ENCODE measurements at regions not wholly inside any gene's neighbourhood (a gene's known extent, or its start where the extent isn't known, plus 50 kb on each side); places are given as distances from the start of the nearest gene placed in this dataset.

DNA sequence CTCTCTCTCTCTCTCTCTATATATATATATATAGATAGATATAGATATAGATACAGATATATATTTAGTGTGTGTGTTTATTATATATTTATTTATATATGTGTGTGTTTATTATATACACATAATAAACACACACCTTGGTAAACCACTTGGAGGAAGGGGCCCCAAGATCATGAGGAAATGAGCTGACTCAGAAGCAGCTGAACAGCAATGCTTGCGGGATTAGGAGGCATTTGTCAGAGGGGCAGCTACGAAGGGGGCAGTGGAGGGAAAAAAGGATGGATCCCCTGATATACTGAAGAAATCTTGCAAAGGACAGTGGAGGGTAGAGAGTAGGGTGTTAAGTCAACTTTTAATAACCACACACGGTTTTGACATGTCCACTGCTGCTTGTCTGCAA lies 120.0 kb upstream of the SORBS2 start:
- no peak for DNase-seq

- DNase-seq = no peak
Observed at GRCh38 chr4:185932491-185932890, 120.5 kb upstream of the SORBS2 start.

- DNase-seq = no peak
Observed at GRCh38 chr4:185933078-185933581, 121.1 kb upstream of the SORBS2 start.

GRCh38 chr4:185936650-185937376 lies 124.8 kb upstream of the SORBS2 start:
- no peak for DNase-seq

- DNase-seq = no peak
Observed at GRCh38 chr4:185938654-185939053, 126.7 kb upstream of the SORBS2 start.

GRCh38 chr4:185941461-185941860 lies 127.5 kb upstream of the TLR3 start:
- DNase-seq = no peak

- no peak for DNase-seq
Observed at GRCh38 chr4:185945252-185945651, 123.7 kb upstream of the TLR3 start.

DNA sequence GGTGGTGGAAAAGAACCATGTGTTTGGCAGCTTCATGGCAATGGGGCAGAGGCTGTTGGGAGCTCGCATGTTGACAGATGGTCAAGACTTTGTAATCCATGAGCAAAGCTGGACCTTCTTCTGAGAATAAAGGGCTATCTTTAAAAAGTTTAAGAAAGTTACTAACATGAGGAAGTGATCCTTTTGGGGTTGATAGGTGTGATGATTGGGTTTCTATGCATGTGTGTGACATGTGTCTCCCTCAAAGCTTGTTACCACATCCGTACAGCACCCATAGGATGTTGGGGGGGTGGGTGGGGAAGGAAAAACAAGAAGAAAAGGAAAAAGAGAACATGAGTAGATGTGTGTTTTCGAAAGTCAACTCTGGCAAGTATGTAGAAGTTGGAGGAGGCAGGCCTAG lies 123.0 kb upstream of the TLR3 start:
- no peak for DNase-seq

GRCh38 chr4:185950891-185951290 lies 118.1 kb upstream of the TLR3 start:
- DNase-seq = no peak

DNA sequence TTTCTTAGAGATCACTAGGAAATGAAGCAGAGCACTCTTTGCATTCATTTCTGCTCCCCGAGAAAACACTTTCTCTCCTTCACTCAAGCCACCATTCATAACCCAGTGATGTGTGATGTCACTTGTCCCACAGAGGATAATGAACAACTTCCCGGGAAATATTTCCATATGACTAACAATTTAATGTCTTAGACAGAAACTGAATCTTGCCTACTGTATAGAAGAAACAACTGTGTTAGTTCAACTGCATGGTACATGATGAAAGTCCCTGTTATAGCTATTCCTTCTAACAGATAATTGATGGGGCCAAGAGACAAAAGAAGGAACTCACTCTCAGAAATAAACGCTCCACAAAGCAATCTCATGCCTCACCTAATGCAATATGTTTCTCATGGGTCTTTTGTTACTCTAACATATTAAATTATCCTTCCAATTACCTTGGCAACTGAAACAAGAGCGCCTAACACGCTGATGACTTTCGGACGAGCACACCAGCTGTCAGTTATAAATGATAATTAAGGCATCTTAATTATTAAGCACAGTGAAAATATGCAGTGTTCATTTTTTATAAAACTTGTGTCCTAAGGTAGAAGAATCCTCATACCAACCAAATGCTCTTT lies 113.7 kb upstream of the TLR3 start:
- no peak for DNase-seq

DNA sequence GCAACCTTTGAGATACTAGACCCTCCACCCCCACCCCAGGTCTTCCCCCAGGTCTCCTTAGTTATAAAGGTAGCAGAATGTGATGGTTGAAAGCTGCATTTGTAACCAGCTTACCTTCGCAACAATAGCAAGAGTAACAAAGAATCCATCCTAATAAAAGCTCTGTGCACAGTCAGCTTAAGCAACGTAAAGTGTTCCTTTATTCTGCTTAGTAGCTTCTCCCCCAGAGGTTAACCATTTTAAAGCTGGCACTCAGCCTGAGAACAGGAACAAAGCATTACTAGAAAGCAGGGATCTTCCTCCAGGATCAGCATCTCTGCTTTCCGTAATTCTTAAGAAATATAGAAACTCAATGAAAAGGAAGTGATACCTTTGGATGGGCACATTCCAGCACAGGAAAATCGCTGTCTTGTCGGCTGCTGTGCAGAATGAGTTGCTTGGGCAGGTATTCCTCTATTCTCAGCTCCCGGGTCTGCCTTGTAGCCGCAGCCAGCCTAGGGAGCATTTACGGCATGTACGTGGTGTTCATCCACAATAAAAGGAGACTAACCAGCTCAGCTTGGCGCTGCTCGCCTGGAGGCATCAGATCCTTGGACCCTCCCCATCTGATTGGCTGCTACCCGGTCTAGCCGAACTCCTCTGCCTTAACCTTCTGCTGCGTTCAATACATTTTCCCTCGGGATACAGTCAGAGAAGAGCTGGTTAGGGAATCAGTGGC lies 113.0 kb upstream of the TLR3 start:
- DNase-seq = no peak

DNA sequence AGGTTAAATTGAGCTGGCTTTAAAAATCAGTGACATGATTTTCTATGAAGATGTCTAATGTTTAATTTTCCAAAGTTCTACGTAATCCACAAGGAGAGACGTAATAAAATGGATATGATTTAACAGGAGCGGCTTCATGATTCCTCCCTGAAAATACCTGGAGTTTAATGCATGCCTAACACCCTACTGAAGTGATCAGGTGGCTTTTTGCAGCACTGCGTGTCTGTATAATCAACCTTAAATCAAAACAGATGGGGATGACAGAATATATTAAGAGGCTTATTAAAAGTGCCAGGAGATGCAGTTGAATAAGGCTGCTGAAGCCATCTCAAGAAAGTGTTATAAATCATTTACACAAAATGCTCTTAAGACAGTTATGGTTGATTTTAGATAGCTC lies 112.4 kb upstream of the TLR3 start:
- DNase-seq = no peak

- DNase-seq = peak; percentile 89
Observed at GRCh38 chr4:185958094-185958747, 110.7 kb upstream of the TLR3 start.

DNA sequence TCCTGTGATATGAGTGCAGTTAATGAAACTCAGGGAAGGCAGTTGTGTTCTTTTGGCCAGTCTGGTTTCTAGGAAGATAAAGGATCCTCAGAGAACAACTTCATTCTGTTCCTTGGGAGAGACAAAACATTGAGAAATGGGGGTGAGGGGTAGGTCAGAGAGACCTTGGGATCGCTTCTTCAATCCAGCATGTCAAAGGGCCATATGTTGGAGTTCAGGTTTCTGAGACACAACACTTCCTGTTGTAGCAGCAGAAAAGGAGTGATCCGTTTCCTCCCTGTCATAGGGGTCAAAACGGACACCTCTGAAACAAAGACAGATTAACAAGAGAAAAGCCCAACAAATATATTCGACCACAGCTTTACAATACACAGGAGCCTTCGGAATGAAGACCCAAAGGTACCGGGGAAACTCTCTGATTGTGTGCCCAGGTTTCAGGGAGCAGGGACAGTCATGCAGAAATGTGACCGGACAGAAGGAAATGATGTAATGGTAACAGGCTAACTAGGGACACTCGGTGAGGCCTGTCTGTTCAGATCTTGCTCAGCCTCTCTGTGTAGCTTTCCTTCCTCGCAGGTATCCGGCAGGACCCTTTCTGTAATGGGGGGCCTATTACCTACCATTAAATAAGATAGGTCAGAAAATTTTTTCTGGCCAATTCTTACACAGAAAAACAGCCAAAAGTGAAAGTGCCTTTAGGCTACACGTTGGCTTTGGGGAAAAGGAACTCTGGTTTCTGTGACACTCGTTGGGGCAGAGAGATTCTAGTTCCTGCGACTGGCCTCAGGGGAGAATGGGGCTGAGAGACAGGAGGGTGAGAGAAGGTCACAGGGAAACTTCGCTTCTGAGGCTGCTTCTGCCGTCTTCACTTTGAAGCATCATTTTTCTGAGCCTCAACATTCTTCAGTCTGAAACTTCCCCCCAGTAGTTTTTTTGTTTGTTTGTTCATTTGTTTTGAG lies 103.3 kb upstream of the TLR3 start:
- no peak for DNase-seq

DNA sequence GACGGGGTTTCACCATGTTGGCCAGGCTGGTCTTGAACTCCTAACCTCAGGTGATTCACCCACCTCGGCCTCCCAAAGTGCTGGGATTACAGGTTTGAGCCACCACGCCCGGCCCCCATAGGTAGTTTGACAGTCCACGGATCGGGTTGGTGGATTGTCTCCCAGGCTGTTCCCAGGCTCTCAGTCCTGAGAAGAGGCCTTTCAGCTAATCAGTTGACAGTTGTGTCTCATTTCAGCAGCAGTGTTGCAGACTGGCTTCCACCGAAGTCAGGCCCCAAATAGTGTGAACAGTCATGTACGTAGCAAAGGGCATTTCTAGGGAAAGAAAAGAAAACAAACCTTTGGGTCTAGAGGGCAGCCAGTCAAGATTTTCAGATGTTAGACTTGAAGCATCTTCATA lies 102.4 kb upstream of the TLR3 start:
- no peak for DNase-seq

- no peak for DNase-seq
Observed at GRCh38 chr4:185966997-185967775, 101.8 kb upstream of the TLR3 start.

GRCh38 chr4:185969657-185970056 lies 99.3 kb upstream of the TLR3 start:
- DNase-seq = no peak

DNA sequence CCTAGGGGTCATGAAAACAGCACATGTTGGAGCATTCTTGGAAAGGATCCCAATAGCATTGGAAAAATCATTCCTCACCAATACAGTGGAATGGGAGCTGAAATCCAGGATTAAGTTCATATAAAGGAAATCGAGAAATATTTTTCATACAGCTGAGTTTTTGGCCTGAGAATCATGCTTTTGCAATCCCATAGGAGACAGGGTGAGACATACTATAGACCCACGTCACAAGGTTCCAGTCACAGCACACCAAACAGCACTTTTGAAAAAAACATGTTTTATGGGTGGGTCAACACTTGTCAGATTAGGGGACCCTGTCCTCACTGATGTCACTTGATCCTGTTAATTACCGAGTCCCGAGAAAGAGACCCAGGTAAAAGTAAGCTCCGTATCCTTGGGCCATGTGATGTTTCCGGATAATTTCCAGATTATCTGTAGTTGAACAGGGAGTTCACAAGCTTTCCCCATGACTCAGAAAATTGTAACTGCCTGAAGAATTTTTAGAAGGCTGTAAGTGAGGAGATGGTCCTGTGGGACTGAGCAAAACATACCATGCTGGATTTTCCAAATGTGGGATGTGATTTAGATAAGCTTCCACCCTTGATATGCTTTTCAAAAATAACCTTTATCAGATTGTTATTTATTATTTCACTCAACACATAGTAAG lies 80.9 kb upstream of the TLR3 start:
- DNase-seq = no peak

GRCh38 chr4:185991770-185992169 lies 77.2 kb upstream of the TLR3 start:
- no peak for DNase-seq

DNA sequence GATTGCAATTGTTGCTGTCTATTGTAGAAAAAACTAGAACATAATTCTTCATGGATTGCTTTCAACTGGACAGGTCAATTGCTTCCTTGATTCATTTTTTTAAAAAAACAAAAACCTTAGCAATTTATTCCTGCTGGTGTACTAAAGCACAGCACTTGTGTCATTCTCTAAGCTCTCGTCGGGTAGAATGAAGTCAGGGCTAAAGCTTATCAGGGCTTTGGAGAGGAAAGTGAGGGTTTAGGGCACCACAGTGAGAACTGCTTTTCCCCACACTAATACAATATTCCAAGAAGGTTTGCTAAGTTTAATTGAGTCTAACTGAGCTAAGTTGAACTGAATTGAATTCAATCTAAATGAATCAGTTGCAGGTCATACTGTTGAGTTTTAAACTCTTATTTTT lies 76.4 kb upstream of the TLR3 start:
- DNase-seq = no peak
